Uterus (tissue), 3 donors: ENCODE measurements at regions not wholly inside any gene's neighbourhood (a gene's known extent, or its start where the extent isn't known, plus 50 kb on each side); places are given as distances from the start of the nearest gene placed in this dataset.

Experiments
- DNase-seq, 2 donors: peaks; one replicate each; pipeline ENCODE4 v3.0.0-alpha.2; 2019 to 2020
- H3K27ac ChIP-seq, 2 donors: fragments of 200-600 bp; sonication (generic); 1 replicate in 1 of 2; 2 replicates in 1 of 2; pipeline ENCODE4 v1.5.1; 2016 to 2018
- H3K27me3 ChIP-seq, 2 donors: fragments of 200-600 bp; sonication (generic); one replicate each; pipeline ENCODE4 v1.5.1; 2018 to 2019; ENCODE audit warnings: control low read depth in 1 of 2
- H3K36me3 ChIP-seq, 2 donors: fragments of 200-600 bp; sonication (generic); one replicate each; pipeline ENCODE4 v1.5.1; 2019; ENCODE audit warnings: control low read depth in 1 of 2
- H3K4me1 ChIP-seq, 2 donors: fragments of 200-600 bp; sonication (generic); one replicate each; pipeline ENCODE4 v1.5.1; 2018 to 2019; ENCODE audit warnings: control low read depth in 1 of 2
- H3K4me3 ChIP-seq, 2 donors: fragments of 200-600 bp; sonication (generic); 1 replicate in 1 of 2; 2 replicates in 1 of 2; pipeline ENCODE4 v1.5.1; 2018 to 2019; ENCODE audit warnings: mild to moderate bottlenecking in 1 of 2
- H3K9me3 ChIP-seq, 2 donors: fragments of 200-600 bp; sonication (generic); one replicate each; pipeline ENCODE4 v1.5.1; 2019; ENCODE audit warnings: control low read depth in 1 of 2
- CTCF ChIP-seq, 4 experiments: fragments of 200-600 bp in 2 of 4; fragments of 450-650 bp in 2 of 4; sonication (generic) in 2 of 4; IDR thresholded peaks; one replicate each; pipeline ENCODE4 v1.5.1; 2016 to 2019; ENCODE audit warnings: antibody characterized with exemption in 4 of 4, mild to moderate bottlenecking in 2 of 4, moderate library complexity in 1 of 4
- POLR2A ChIP-seq, 2 donors: fragments of 450-650 bp; IDR thresholded peaks; one replicate each; pipeline ENCODE4 v1.6.1; 2016; ENCODE audit warnings: antibody characterized with exemption in 2 of 2, mild to moderate bottlenecking in 1 of 2, moderate library complexity in 1 of 2
- intact Hi-C: fragments of 100-400 bp; cut with DNase I; formaldehyde crosslinking; loops from one replicate; pipeline ENCODE4 v1.15.1; 2023; ENCODE audit warnings: low total_unique reads
- donor health status: DM: yes; HTN: yes; CAD: no.

- H3K27ac ChIP-seq, result no peak overlapping the region
- no peak for DNase-seq
- no peaks in the 10 kb centered on the region for H3K27me3 ChIP-seq
- H3K4me3 ChIP-seq, result no peak overlapping the region
- H3K4me1 ChIP-seq, result no peaks in the 10 kb centered on the region
- no peaks in the 10 kb centered on the region for H3K36me3 ChIP-seq
- no peak for TF ChIP-seq CTCF (IDR thresholded peaks at IDR 0.05)
- TF ChIP-seq POLR2A (IDR thresholded peaks at IDR 0.05), result no peak
- no peaks in the 10 kb centered on the region for H3K9me3 ChIP-seq
- intact Hi-C loops, result no loop called here
Observed at GRCh38 chr14:95034788-95035187, 122.5 kb downstream of the DICER1 start.

DNA sequence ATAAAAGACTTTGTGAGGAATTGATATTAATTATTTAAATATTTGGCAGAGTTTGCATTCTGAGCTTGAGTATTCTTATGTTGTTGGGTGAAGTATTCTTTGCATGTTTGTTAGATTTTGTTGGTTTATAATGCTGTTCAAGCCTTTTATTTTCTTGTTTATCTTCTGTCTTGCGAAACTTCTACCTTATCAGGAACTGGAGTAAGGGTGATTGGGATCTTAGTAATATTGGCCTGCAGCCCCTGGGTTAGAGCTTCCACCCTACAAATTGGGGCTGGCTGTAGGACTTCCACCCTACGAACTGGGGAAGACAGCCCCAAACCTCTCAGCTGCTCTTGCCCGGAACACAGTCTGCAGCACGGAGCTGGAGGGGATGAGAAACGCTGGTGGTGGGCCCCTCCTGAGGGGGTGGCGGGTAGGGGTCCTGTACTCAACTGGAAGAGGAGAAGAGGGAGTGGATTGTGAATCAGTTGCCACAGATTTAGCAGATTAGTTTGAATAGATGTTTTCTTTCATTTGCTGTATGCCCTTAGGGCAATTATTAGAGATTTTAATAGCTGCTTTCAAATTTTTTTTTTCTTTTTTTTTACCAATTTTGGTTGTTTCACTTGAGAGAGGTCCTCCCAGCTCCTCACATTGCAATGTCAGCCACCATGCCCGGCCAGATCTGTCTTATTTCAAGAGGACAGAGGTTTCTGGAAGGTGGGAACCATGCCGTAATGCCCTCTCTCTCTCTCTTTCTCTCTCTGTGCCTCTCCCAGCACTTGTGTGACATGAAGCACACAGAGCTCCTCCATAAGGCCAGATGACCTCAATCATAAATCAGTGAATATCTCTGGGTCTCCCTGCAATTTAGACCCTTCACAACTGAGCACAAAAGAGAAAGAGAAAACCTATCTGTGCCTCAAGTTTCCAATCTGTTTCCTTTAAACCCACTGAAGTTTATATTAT is 123.4 kb downstream of the DICER1 start:
- H3K9me3 ChIP-seq, result no peaks in the 10 kb centered on the region
- H3K4me1 ChIP-seq, result no peaks in the 10 kb centered on the region
- no peaks in the 10 kb centered on the region for H3K36me3 ChIP-seq
- no peak overlapping the region for H3K4me3 ChIP-seq
- DNase-seq, result no peak
- intact Hi-C loops, result no loop called here
- TF ChIP-seq CTCF (IDR thresholded peaks at IDR 0.05) (no peak), POLR2A (IDR thresholded peaks at IDR 0.05) (no peak)
- no peaks in the 10 kb centered on the region for H3K27me3 ChIP-seq
- no peak overlapping the region for H3K27ac ChIP-seq

DNA sequence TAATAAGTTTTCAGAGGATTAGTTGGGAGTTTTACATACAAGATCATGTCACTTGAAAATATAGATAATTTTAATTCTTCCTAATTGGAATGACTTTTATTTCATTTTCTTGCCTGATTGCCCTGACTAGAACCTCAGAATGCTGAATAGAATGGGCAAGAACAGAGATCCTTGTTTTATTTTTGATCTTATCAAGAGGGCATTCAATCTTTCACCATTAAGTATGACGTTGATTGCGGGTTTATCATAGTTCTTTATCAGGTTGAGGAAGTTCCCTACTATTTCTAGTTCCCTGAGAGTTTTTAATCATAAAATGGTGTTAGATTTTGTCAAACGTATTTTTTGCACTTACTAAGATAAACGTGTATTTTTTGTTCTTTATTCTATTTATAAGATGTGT is 124.3 kb downstream of the DICER1 start:
- DNase-seq, result no peak
- Histone ChIP-seq H3K9me3 (no peaks in the 10 kb centered on the region), H3K36me3 (no peaks in the 10 kb centered on the region), H3K27me3 (no peaks in the 10 kb centered on the region), H3K4me3 (no peak overlapping the region), H3K27ac (no peak overlapping the region), H3K4me1 (no peaks in the 10 kb centered on the region)
- TF ChIP-seq POLR2A (IDR thresholded peaks at IDR 0.05) (no peak), CTCF (IDR thresholded peaks at IDR 0.05) (no peak)
- intact Hi-C loops, result no loop called here

GRCh38 chr14:95026851-95027463 is 130.4 kb downstream of the DICER1 start:
- Histone ChIP-seq H3K27me3 (no peaks in the 10 kb centered on the region), H3K27ac (no peak overlapping the region), H3K9me3 (no peaks in the 10 kb centered on the region), H3K4me3 (no peak overlapping the region), H3K4me1 (no peaks in the 10 kb centered on the region), H3K36me3 (no peaks in the 10 kb centered on the region)
- TF ChIP-seq CTCF (IDR thresholded peaks at IDR 0.05), result no peak
- TF ChIP-seq POLR2A (IDR thresholded peaks at IDR 0.05), result no peak
- DNase-seq, result no peak
- intact Hi-C loops, result no loop called here

DNA sequence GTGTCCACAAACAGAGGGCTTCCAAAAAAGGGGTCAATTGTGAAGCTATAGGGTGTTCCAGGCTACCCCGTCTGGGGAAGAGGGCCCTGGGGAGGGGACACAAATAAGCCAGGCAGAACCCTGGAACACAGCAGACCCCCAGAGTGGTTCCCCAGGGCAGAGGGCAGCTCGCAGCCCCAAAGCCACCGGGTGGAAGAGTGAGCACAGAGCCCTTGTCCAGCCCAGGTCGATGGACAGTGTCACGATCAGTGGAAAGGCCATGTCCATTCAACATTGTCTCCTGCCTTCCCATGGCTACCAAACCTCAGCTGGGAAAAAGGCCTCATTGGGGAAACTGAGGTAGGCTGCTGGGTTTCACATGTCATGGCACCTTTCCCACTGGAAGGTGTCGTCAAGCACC is 131.4 kb downstream of the DICER1 start:
- DNase-seq, result no peak
- H3K36me3 ChIP-seq, result no peaks in the 10 kb centered on the region
- no peak overlapping the region for H3K4me3 ChIP-seq
- H3K27ac ChIP-seq, result no peak overlapping the region
- no peak for TF ChIP-seq CTCF (IDR thresholded peaks at IDR 0.05)
- TF ChIP-seq POLR2A (IDR thresholded peaks at IDR 0.05), result no peak
- H3K9me3 ChIP-seq, result no peaks in the 10 kb centered on the region
- no peaks in the 10 kb centered on the region for H3K27me3 ChIP-seq
- H3K4me1 ChIP-seq, result no peaks in the 10 kb centered on the region
- intact Hi-C loops, result no loop called here
